ENCODE measurements at regions not wholly inside any gene's neighbourhood (a gene's known extent, or its start where the extent isn't known, plus 50 kb on each side); places are given as distances from the start of the nearest gene placed in this dataset.
A peak's percentile ranks its signal among the peaks of the same experiment; 100 is the strongest.

- Histone ChIP-seq H3K27me3 (ENCODE audit: control insufficient read depth, insufficient read depth, low read length) (no peaks in the 10 kb centered on the region), H3K36me3 (ENCODE audit: control insufficient read depth, insufficient read depth, low read length) (no peaks in the 10 kb centered on the region), H3K4me3 (ENCODE audit: low read depth, low read length) (no peak overlapping the region)
- no peak for TF ChIP-seq CTCF (IDR thresholded peaks at IDR 0.05; ENCODE audit: insufficient read depth, low read length, poor library complexity, severe bottlenecking)
- DNase-seq (ENCODE audit: low read depth) = no peak
Measured at GRCh38 chr2:23301136-23301535, 83.8 kb upstream of the KLHL29 start.

GRCh38 chr2:23302591-23302990 lies 82.4 kb upstream of the KLHL29 start:
- DNase-seq (ENCODE audit: low read depth) = no peak
- Histone ChIP-seq H3K36me3 (ENCODE audit: control insufficient read depth, insufficient read depth, low read length) (no peaks in the 10 kb centered on the region), H3K4me3 (ENCODE audit: low read depth, low read length) (no peak overlapping the region), H3K27me3 (ENCODE audit: control insufficient read depth, insufficient read depth, low read length) (no peaks in the 10 kb centered on the region)
- TF ChIP-seq CTCF (IDR thresholded peaks at IDR 0.05; ENCODE audit: insufficient read depth, low read length, poor library complexity, severe bottlenecking) = no peak

- DNase-seq (ENCODE audit: low read depth) = no peak
- Histone ChIP-seq H3K27me3 (ENCODE audit: control insufficient read depth, insufficient read depth, low read length) (no peaks in the 10 kb centered on the region), H3K36me3 (ENCODE audit: control insufficient read depth, insufficient read depth, low read length) (no peaks in the 10 kb centered on the region), H3K4me3 (ENCODE audit: low read depth, low read length) (no peak overlapping the region)
- no peak for TF ChIP-seq CTCF (IDR thresholded peaks at IDR 0.05; ENCODE audit: insufficient read depth, low read length, poor library complexity, severe bottlenecking)
Measured at GRCh38 chr2:23306401-23306800, 78.6 kb upstream of the KLHL29 start.

GRCh38 chr2:23311186-23311585 lies 73.8 kb upstream of the KLHL29 start:
- Histone ChIP-seq H3K36me3 (ENCODE audit: control insufficient read depth, insufficient read depth, low read length) (no peaks in the 10 kb centered on the region), H3K27me3 (ENCODE audit: control insufficient read depth, insufficient read depth, low read length) (peaks cover 2% of the 10 kb centered on the region), H3K4me3 (ENCODE audit: low read depth, low read length) (no peak overlapping the region)
- DNase-seq (ENCODE audit: low read depth) = no peak
- no peak for TF ChIP-seq CTCF (IDR thresholded peaks at IDR 0.05; ENCODE audit: insufficient read depth, low read length, poor library complexity, severe bottlenecking)

GRCh38 chr2:23312996-23313606 lies 71.9 kb upstream of the KLHL29 start:
- H3K27me3 ChIP-seq (ENCODE audit: control insufficient read depth, insufficient read depth, low read length) = peaks cover 2% of the 10 kb centered on the region
- peak; percentile 71 for TF ChIP-seq CTCF (IDR thresholded peaks at IDR 0.05; ENCODE audit: insufficient read depth, low read length, poor library complexity, severe bottlenecking)
- no peak overlapping the region for H3K4me3 ChIP-seq (ENCODE audit: low read depth, low read length)
- DNase-seq (ENCODE audit: low read depth) = no peak
- no peaks in the 10 kb centered on the region for H3K36me3 ChIP-seq (ENCODE audit: control insufficient read depth, insufficient read depth, low read length)

- TF ChIP-seq CTCF (IDR thresholded peaks at IDR 0.05; ENCODE audit: insufficient read depth, low read length, poor library complexity, severe bottlenecking) = no peak
Measured at GRCh38 chr2:23314687-23315086, 70.3 kb upstream of the KLHL29 start.

More at GRCh38 chr2:23314687-23315086, 70.3 kb upstream of the KLHL29 start:
- no peak for DNase-seq (ENCODE audit: low read depth)
- Histone ChIP-seq H3K4me3 (ENCODE audit: low read depth, low read length) (no peak overlapping the region), H3K36me3 (ENCODE audit: control insufficient read depth, insufficient read depth, low read length) (no peaks in the 10 kb centered on the region), H3K27me3 (ENCODE audit: control insufficient read depth, insufficient read depth, low read length) (peaks cover 2% of the 10 kb centered on the region)

Data from kidney epithelial cell (primary cell).